Islet precursor cell (in vitro differentiated cells): ENCODE measurements at regions not wholly inside any gene's neighbourhood (a gene's known extent, or its start where the extent isn't known, plus 50 kb on each side); places are given as distances from the start of the nearest gene placed in this dataset.

Experiments
- DNase-seq: peaks from one replicate; pipeline ENCODE4 v3.0.0-alpha.2; 2018

- DNase-seq = no peak
Measured at GRCh38 chr4:141783770-141784169, 147.4 kb downstream of the IL15 start.

- DNase-seq = no peak
Measured at GRCh38 chr4:141786946-141787345, 150.6 kb downstream of the IL15 start.

- no peak for DNase-seq
Measured at GRCh38 chr4:141788169-141788915, 152.0 kb downstream of the IL15 start.

GRCh38 chr4:141789716-141790115, 153.3 kb downstream of the IL15 start:
- no peak for DNase-seq

- DNase-seq = no peak
Measured at GRCh38 chr4:141792164-141792563, 155.8 kb downstream of the IL15 start.

- no peak for DNase-seq
Measured at GRCh38 chr4:141797966-141798365, 161.6 kb downstream of the IL15 start.

- no peak for DNase-seq
Measured at GRCh38 chr4:141801558-141801957, 165.2 kb downstream of the IL15 start.

GRCh38 chr4:141802333-141802732, 165.9 kb downstream of the IL15 start:
- no peak for DNase-seq

GRCh38 chr4:141804836-141805235, 168.5 kb downstream of the IL15 start:
- no peak for DNase-seq

GRCh38 chr4:141807103-141807891, 170.9 kb downstream of the IL15 start:
- no peak for DNase-seq

GRCh38 chr4:141810038-141810711, 173.8 kb downstream of the IL15 start:
- DNase-seq = peak; percentile 53

GRCh38 chr4:141810712-141811375, 174.5 kb downstream of the IL15 start:
- peak; percentile 53 for DNase-seq

- DNase-seq = no peak
Measured at GRCh38 chr4:141812158-141812557, 175.8 kb downstream of the IL15 start.

GRCh38 chr4:141814499-141814898, 178.1 kb downstream of the IL15 start:
- DNase-seq = no peak

GRCh38 chr4:141815646-141816045, 179.3 kb downstream of the IL15 start:
- no peak for DNase-seq

- DNase-seq = no peak
Measured at GRCh38 chr4:141826260-141826659, 189.9 kb downstream of the IL15 start.

- DNase-seq = no peak
Measured at GRCh38 chr4:141833209-141833608, 196.8 kb downstream of the IL15 start.

- DNase-seq = no peak
Measured at GRCh38 chr4:141840299-141840986, 204.1 kb downstream of the IL15 start.

GRCh38 chr4:141843136-141843535, 206.8 kb downstream of the IL15 start:
- no peak for DNase-seq

GRCh38 chr4:141845901-141846300, 209.5 kb downstream of the IL15 start:
- DNase-seq = no peak

GRCh38 chr4:141849367-141849766, 213.0 kb downstream of the IL15 start:
- no peak for DNase-seq

GRCh38 chr4:141849778-141850177, 213.4 kb downstream of the IL15 start:
- no peak for DNase-seq
